GM12872 (cell line): ENCODE measurements at regions not wholly inside any gene's neighbourhood (a gene's known extent, or its start where the extent isn't known, plus 50 kb on each side); places are given as distances from the start of the nearest gene placed in this dataset.

Experiments used
- TF ChIP-seq, protein P1 (sequence below): IDR thresholded peaks from 3 replicates; pipeline ENCODE4 v1.5.1; 2011; ENCODE audit warnings: low read depth, mild to moderate bottlenecking, low read length, moderate library complexity; ENCODE audit not compliant: insufficient read depth

DNA sequence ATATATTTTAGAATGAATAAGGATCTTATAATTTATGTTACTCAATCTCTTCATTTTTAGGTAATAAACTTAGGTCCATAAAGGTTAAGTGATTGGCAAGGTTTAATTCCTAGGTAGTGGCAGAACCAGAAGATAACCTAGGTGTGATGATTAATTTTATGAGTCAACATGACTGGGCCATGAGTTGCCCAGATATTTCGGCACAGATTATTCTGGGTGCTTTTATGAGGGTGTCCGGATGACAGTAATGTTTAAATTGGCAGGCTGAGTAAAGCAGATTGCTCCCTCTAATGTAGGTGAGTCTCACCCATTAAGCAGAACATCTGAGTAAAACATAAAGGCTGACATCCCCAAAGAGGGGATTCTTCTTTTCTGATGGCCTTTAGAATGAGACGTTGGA is 1349.3 kb upstream of the CELF2 start:
- TF ChIP-seq, protein P1, sequence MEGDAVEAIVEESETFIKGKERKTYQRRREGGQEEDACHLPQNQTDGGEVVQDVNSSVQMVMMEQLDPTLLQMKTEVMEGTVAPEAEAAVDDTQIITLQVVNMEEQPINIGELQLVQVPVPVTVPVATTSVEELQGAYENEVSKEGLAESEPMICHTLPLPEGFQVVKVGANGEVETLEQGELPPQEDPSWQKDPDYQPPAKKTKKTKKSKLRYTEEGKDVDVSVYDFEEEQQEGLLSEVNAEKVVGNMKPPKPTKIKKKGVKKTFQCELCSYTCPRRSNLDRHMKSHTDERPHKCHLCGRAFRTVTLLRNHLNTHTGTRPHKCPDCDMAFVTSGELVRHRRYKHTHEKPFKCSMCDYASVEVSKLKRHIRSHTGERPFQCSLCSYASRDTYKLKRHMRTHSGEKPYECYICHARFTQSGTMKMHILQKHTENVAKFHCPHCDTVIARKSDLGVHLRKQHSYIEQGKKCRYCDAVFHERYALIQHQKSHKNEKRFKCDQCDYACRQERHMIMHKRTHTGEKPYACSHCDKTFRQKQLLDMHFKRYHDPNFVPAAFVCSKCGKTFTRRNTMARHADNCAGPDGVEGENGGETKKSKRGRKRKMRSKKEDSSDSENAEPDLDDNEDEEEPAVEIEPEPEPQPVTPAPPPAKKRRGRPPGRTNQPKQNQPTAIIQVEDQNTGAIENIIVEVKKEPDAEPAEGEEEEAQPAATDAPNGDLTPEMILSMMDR: no peak

DNA sequence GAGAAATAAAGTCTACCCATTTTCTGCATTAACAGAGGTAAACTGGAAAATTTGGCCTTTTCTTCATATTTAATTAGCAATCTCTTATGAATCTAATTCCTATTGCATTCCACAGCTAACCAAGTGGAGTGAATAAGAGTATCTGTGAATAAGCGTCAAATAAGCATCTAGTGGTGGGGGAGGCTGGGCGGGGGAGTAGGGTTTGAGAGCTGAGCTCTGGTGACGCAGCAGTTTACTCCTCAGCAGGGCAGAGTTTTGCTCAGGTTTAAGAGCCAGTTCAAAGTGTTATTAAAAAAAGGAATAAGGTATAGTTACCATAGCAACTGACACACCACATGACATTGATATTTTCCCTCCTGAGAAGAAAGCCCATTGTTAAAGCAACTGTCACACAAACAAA is 1346.8 kb upstream of the CELF2 start:
- TF ChIP-seq, protein P1: no peak

- TF ChIP-seq, protein P1: no peak
These were observed 1336.0 kb upstream of the CELF2 start for GRCh38 chr10:9681655-9682054.

DNA sequence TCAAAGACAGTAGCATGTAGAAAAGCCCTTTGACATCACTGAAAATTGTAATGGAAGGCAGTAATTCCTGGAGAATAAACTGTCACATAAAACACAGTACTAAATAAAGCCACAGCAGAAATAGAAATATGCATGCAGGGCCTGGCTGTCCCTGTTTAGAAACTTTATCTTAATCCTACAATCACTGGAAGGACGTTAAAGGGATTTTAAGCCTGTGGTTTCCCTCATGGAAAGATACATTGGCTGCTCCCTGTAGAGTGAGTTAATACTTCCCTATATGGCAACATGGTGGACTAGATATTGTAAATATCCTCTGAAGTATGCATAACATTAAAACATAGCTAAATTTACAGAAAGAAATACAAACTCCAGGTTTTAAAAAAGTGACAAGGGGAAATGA is 1334.9 kb upstream of the CELF2 start:
- TF ChIP-seq, protein P1: no peak

DNA sequence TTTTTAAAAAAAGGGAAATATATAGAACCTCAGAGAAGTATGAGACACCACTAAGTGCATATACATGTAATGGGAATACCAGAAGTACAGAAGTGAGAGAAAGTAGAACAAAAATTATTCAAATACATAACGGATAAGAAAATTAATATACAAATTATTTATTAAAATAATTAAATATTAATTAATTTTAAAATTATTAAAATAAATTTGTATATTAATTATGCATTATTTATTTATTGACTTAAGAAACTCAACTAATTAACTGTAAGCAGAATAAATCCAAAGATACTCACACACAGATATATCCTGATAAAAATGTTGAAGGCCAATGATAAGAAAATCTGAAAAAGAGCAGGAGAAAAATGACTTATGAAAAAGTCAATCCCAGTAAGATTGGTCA is 1333.5 kb upstream of the CELF2 start:
- TF ChIP-seq, protein P1: no peak

DNA sequence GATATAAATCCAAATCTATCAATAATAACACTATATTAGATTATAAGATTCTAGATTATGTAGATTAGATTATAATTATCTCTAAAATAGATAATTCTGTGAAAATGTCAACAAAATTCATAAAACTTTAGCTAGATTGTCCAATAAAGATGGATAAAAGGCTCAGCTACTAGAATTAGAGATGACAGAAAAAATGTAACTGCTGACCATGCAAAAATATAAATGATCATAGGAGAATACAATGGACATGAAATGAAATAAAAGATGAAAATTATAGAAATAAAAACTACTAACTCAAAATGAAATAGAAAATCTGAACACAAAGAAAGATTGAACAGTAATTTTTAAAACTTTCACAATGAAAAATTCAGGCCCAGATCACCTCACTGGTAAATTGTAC is 1332.1 kb upstream of the CELF2 start:
- TF ChIP-seq, protein P1: no peak

- TF ChIP-seq, protein P1: no peak
These were observed 1329.0 kb upstream of the CELF2 start for GRCh38 chr10:9688711-9689110.

GRCh38 chr10:9707216-9707615 is 1310.5 kb upstream of the CELF2 start:
- TF ChIP-seq, protein P1: no peak
